Fibroblast of villous mesenchyme (primary cell): ENCODE measurements at regions not wholly inside any gene's neighbourhood (a gene's known extent, or its start where the extent isn't known, plus 50 kb on each side); places are given as distances from the start of the nearest gene placed in this dataset.

Experiments used
- DNase-seq: peaks from one replicate; pipeline ENCODE4 v3.0.0-alpha.2; 2010; ENCODE audit warnings: low read depth
- H3K4me3 ChIP-seq: 2 replicates; pipeline ENCODE4 v1.5.1; 2011; ENCODE audit warnings: low read depth, mild to moderate bottlenecking, low read length
- TF ChIP-seq, protein P1 (sequence below): IDR thresholded peaks from 2 replicates; pipeline ENCODE4 v1.5.1; 2012; ENCODE audit warnings: low read depth, mild to moderate bottlenecking, low read length; ENCODE audit not compliant: insufficient read depth

DNA sequence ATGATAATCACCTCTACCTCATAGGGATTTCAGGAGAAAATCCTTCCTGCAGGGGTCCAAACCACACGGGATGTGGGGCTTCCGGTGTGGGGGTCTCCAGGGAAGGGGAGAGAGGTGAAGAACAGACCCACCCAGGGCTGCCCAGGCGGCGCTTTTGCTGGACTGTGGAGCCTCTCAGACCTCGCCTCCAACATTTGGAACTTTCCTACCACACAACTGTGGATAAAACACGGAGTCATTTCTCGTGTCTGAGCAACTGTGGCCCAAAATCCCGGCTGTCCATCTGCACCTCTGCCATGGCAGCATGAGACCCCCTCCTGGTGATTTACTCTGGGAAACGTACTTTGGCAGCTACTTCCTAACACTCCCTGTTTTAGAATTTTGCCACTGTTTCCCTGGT, 307.8 kb upstream of the IRX4 start:
- TF ChIP-seq, protein P1, sequence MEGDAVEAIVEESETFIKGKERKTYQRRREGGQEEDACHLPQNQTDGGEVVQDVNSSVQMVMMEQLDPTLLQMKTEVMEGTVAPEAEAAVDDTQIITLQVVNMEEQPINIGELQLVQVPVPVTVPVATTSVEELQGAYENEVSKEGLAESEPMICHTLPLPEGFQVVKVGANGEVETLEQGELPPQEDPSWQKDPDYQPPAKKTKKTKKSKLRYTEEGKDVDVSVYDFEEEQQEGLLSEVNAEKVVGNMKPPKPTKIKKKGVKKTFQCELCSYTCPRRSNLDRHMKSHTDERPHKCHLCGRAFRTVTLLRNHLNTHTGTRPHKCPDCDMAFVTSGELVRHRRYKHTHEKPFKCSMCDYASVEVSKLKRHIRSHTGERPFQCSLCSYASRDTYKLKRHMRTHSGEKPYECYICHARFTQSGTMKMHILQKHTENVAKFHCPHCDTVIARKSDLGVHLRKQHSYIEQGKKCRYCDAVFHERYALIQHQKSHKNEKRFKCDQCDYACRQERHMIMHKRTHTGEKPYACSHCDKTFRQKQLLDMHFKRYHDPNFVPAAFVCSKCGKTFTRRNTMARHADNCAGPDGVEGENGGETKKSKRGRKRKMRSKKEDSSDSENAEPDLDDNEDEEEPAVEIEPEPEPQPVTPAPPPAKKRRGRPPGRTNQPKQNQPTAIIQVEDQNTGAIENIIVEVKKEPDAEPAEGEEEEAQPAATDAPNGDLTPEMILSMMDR: no peak
- no peak overlapping the region for H3K4me3 ChIP-seq
- DNase-seq: no peak

DNA sequence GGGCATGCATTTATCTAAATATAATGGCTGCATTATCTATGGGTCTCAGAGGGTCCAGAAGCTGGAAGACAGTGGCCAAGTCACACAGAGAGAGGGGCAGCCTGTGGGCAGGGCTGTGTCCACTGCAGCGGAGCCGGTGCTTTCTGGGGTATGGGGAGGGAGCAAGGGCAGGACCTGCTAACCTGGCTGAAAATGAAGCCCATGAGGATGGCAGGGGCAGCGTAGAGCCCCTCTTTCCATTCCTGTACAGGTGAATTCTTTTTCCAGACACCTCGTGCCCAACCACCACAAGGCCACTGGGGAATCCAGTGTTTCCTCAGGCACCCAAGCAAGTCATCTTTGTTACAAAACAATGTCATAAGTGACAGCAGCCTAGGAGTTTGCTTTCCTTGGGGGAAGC, 305.9 kb upstream of the IRX4 start:
- H3K4me3 ChIP-seq: no peak overlapping the region
- TF ChIP-seq, protein P1: no peak
- DNase-seq: no peak

DNA sequence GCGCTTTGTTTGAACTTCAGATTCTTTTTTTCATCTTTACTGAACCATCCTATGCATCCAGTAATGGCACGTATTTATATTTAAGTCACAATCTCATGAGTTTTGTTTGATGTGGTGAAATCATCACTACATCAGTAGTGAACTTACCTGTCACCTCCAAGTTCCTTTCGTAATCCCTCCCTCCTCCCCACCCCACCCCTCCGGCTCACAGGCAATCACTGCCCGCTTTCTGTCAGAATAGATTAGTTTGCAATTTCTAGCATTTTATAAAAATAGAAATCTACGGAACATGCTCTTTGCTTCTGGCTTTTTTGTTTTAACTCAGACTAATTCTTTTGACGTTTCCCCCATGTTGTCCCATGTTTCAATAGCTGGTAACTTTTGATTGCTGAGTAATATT, 305.4 kb upstream of the IRX4 start:
- DNase-seq: no peak
- TF ChIP-seq, protein P1: no peak

DNA sequence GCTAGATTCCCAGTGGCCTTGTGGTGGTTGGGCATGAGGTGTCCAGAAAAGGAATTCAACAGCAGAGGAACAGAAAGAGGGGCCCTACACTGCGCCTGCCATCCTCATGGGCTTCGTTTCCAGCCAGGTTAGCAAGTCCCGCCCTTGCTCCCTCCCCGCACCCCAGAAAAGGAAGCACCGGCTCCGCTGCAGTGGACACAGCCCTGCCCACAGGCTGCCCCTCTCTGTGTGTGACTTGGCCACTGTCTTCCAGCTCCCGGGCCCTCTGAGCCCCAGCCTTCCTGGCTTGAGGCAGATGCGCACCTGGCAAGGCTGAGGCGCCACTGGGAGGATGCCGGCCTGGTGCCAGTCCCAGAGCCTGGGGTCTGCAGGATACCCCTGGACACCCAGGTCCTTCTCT, 305.0 kb upstream of the IRX4 start:
- H3K4me3 ChIP-seq: no peak overlapping the region
- no peak for DNase-seq

More for the DNA sequence above, 305.4 kb upstream of the IRX4 start:
- no peak overlapping the region for H3K4me3 ChIP-seq

DNA sequence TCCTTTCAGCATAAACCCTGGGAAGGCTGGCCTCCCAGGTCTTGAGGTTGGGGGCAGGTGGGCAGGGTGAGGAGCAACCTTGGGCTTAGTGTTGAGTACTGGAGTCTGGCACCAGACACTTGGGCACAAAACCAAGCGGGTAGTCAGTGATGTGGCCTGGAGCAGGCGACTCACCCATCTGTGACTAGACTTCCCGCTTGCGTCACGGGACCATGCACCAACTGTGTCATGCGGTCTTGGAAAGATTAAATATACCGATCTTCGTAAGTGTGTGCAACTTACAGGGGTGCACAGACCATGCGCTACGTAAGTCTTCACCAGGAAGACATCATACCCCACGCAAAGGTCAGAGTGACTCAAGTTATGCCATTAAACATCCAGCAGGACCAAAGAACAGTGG, 304.4 kb upstream of the IRX4 start:
- TF ChIP-seq, protein P1: no peak
- no peak overlapping the region for H3K4me3 ChIP-seq
- no peak for DNase-seq

More for the DNA sequence above, 305.0 kb upstream of the IRX4 start:
- TF ChIP-seq, protein P1: no peak

DNA sequence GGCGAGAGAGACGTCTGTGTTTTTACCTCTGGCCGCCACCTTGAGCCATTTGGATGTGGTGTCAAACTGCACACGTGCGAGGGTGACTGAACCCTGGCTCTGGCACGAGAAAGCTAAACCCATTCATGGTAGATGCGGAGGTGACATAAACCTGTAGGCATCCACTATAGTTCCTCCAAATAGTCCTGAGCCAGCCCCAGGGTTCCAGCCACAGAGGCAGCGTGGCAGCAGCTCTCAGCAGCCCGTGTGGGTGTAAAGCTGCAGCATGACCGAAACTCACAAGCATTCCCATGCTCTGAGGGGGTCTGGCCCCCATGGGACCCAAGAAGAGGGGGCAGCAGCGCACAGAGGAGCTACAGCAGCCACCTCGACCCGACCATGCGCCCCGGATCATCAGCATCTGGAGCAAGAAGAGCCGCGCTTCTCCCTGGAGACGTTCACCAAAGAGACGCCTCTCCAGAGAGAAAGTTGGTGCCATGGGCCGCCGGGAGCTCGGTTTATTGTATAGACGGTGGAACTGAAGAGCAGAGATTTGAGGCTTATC, 303.8 kb upstream of the IRX4 start:
- TF ChIP-seq, protein P1: no peak
- no peak for DNase-seq
- no peak overlapping the region for H3K4me3 ChIP-seq
